GM21423 (cell line): ENCODE measurements at regions not wholly inside any gene's neighbourhood (a gene's known extent, or its start where the extent isn't known, plus 50 kb on each side); places are given as distances from the start of the nearest gene placed in this dataset.
"Not testable (repeated sequence)": the region's sequence is repeated elsewhere in the genome, so short reads cannot be mapped to it uniquely, and the experiment has no call there.

Source experiments
- ATAC-seq: cut with Tn5 transposase; IDR thresholded peaks from one replicate; pipeline ENCODE4 v1.9.1; 2021; ENCODE audit warnings: mild to moderate bottlenecking, moderate library complexity; ENCODE audit not compliant: unreplicated experiment

DNA sequence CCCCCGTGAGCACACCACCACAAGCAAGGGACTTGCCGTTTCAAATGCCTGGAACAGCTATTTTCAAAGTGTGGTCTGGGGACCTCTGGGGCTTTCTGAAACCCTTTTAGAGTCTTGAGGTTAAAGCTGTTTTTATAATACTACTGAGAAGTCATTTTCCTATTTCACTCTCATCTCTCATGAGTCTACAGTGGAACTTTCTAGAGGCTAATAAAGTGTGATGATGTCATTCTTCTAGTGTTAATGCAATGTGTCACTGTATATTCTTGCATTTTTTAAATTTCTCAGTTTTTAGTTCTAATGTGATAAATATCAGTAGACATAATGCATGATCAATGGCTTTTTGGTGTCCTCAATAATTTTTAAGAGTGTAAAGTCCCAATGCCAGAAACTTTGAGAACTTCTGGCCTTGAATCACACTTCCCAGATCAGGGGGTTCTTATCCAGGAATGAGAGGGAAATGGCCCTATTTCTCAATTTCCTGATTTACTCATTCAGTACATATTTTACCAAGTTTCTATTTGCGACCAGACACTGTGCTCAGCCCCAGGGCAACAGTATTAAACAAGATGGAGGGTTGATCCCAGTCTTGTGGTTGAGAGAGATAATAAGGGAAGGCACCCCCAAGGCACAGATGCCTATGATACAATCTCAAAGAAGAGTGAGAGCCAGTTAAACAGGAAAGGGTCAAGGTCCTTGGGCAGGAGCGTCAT is 444.0 kb downstream of the HS3ST3B1 start:
- peak; percentile 39 for ATAC-seq

GRCh38 chr17:14741491-14741890 is 440.6 kb downstream of the HS3ST3B1 start:
- no peak for ATAC-seq

DNA sequence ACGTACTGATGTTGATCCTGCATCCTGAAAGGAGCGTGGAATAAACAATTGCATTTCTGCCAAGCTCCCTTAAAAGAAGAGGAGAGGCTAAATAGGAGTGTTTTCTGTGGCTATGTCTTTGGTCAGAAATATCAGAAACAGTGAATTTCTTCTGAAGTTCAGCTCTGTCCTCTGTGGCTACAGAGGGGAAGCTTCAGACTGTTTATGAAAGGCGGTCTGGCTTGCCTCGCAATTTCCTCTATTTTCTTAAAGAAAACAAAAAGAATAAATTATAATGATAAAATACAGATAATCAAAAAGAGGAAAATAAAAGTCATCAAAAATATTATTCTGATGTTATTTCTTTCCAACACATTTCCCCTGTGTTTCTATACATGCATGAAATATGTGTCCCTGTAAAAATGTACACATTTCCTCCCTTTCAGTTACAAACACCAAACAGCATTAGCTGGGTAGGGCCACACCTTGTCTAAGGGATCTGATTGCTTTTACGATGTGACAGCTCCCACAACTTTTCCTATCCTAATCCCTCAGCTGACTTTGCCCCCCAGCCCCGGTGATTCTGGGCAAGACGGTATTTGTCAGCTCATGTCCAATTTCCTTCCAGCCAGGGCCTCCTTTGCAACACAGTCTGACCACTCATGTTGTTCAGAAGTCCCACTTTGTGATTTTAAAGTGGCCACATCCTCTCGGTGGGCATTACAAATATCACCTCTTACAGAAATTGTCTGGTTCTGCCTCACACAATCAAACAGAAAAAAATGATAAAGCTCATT is 439.0 kb downstream of the HS3ST3B1 start:
- ATAC-seq = no peak

DNA sequence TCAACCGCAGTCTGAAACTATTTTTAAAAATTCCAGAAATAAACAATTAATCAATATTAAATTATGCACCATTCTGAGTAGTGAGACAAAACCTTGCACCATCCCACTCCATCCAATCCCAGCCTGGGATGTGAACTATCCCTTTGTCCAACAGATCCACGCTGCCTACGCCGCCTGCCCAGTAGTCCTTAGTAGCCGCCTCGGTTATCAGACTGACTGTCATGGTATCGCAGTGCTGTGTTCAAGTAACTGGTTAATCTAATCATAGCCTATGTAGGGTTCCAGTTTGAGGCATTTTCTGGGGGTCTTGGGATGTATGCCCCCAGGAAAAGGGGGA is 437.7 kb downstream of the HS3ST3B1 start:
- no peak for ATAC-seq

DNA sequence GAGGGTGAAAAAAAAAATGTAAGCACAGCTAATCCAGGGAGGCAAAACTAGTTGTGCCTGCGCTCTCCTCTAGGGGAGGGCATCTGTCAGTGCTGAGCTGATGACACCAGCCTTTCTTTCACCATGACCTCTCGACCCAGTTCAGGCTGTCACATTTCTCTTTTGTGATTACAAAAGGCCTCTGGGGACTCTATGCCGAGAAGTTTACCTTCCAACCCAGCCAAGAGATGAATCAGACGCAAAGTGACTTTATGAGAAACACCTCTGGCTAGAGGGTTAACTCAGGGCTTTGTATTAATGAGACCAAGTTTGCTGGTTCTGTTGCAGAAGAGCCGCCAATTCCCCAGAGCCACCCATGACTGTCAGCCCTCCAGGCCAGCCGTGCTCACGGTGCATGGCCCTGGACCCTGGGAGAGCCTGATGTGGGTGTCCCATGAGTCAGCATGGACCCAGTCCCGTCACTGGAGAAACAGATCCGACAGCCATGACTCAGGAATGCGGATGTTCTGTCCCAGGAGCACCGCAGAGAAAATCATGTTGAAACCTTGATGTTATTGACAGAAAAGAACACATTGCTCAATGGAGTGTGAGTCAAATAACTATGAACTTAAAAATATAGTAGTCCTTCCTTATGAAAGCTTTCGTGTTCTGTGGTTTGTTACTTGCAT is 437.2 kb downstream of the HS3ST3B1 start:
- peak; percentile 67 for ATAC-seq

GRCh38 chr17:14736631-14737030 is 435.8 kb downstream of the HS3ST3B1 start:
- no peak for ATAC-seq

DNA sequence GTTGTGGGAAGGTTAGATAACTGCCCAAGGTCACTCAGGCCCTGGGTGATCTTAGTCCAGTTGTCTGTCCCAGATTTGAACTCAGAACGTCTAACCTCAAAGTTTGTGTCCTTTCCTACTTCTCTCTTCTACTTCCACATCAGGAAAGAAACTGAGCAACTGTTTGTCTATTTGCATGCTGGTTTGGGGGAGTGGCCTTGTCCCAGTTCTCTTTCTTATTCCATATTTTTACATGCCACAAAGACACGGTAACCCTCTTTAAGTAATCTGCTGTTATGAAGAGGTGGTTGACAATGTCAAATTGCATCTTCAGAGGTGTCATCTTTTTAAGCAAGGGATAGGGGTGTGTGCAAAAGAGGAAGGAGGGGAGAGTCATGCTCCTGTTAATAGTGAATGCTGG is 432.5 kb downstream of the HS3ST3B1 start:
- no peak for ATAC-seq

GRCh38 chr17:14732211-14732610 is 431.3 kb downstream of the HS3ST3B1 start:
- no peak for ATAC-seq

- ATAC-seq = no peak
Observed at GRCh38 chr17:14731591-14731990, 430.7 kb downstream of the HS3ST3B1 start.

DNA sequence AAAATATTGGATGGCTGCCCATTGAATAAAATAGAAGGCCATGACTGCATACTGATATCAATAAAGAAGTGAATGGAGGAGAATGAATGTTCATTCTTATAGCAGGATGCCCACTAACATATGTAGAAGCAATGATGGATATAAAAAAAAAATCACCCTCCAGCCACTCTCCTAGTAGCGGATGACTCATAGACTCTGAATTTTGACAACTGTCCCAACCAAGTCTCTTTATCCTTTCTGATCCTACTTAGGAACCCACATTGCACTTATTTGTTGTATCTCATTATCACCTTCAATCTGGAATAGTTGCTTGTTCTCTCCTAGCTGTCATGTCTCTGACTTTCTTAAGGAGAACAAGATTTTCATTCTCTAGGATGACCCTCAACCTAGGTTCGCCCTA is 429.9 kb downstream of the HS3ST3B1 start:
- no peak for ATAC-seq

DNA sequence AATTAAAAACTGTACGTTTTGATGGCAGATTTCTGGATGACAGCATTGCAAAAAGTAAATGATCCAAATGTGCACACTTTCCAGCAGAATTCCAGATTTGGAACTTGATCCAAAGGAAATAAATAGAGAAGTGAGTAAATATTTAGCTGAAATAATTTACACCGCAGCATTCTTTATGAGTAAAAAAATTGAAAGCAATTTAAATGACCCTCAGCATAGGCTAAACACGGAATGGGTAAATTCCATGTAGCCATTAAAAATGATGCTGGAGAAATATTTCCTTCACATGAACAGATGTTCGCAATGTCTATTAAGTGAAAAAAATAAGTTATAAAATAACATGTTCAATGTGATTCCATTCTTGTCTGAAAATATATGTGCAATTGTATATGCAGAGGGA is 424.8 kb downstream of the HS3ST3B1 start:
- ATAC-seq = no peak

GRCh38 chr17:14724770-14725169 is 423.9 kb downstream of the HS3ST3B1 start:
- ATAC-seq = no peak

GRCh38 chr17:14723349-14723748 is 422.5 kb downstream of the HS3ST3B1 start:
- ATAC-seq = not testable (repeated sequence)

GRCh38 chr17:14719942-14720341 is 419.1 kb downstream of the HS3ST3B1 start:
- ATAC-seq = no peak

GRCh38 chr17:14717859-14718258 is 417.0 kb downstream of the HS3ST3B1 start:
- no peak for ATAC-seq

GRCh38 chr17:14715561-14715960 is 414.7 kb downstream of the HS3ST3B1 start:
- no peak for ATAC-seq

DNA sequence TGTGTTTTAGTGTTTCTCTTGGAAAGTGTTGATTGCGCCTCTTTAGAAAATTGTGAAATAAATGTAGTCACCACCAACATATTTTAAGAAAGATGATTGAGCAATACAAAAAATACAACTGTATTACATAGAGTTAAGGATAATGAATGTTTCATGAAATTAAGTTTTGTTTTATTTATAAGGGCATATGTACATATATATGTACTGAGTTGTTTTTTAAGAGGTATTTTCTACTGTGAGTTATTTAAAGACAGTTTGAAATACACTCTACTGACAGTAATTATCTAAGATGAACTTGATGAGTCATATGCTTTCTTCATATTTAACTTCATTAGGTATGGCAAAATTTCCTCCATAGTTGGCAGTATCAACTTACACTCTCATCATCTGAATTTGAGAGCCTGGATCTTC is 411.7 kb downstream of the HS3ST3B1 start:
- ATAC-seq = no peak

GRCh38 chr17:14704121-14704520 is 403.2 kb downstream of the HS3ST3B1 start:
- no peak for ATAC-seq

DNA sequence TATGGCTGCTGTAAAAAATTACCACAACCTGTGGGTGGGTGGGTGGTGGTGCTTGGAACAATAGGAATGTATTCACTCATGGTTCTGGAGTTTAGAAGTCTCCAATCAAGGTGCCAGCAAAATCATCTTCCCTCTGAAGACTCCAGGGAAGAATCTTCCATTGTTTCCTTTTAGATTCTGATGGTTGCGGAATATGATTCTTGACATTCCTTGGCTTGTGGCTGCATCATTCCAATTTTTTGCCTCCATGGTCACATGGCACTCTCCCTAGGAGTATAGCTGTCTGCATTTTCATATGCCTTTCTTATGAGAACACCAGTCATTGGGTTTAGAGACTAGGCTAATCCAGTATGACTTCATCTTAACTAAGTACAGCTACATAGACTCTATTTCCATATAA is 401.0 kb downstream of the HS3ST3B1 start:
- ATAC-seq = no peak

GRCh38 chr17:14699574-14700185 is 398.8 kb downstream of the HS3ST3B1 start:
- ATAC-seq = no peak

DNA sequence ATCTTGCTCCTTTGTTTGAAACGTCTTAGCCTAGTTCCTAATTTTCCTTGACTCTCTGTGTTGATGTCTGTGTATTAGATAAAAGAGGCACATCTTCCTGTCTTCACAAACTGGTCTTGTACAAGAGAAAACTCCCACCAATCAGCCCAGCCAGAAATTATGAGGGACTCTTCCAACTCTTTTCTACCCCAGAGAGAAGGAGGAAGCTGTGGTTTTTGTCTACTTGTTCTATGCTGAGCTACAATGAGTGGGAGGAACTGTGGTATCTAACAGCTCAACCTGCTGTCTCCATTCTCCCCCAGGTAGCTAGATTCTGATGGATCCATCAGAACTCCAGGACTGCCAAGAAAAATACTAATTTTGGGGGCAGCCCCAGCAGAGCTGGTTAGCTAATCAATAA is 392.5 kb downstream of the HS3ST3B1 start:
- ATAC-seq = no peak

GRCh38 chr17:14690704-14691103 is 389.8 kb downstream of the HS3ST3B1 start:
- ATAC-seq = no peak
